Gastroesophageal sphincter (tissue), 3 donors: ENCODE measurements at regions not wholly inside any gene's neighbourhood (a gene's known extent, or its start where the extent isn't known, plus 50 kb on each side); places are given as distances from the start of the nearest gene placed in this dataset.

ENCODE experiments used
- CTCF ChIP-seq, 4 experiments: fragments of 200-600 bp in 2 of 4; fragments of 450-650 bp in 2 of 4; sonication (generic) in 1 of 4; IDR thresholded peaks; one replicate each; pipeline ENCODE4 v1.5.1; 2017 to 2019; ENCODE audit warnings: antibody characterized with exemption in 4 of 4, mild to moderate bottlenecking in 2 of 4, moderate library complexity in 2 of 4
- EP300 ChIP-seq: sonication (generic); formaldehyde crosslinking; IDR thresholded peaks from one replicate; pipeline ENCODE4 v1.6.1; 2017; ENCODE audit warnings: antibody characterized with exemption, mild to moderate bottlenecking
- POLR2A ChIP-seq, 2 donors: fragments of 450-650 bp; IDR thresholded peaks; one replicate each; pipeline ENCODE4 v1.6.1; 2017; ENCODE audit warnings: antibody characterized with exemption in 2 of 2, mild to moderate bottlenecking in 2 of 2, moderate library complexity in 1 of 2
- POLR2AphosphoS5 ChIP-seq: sonication (generic); formaldehyde crosslinking; IDR thresholded peaks from one replicate; pipeline ENCODE4 v1.6.1; 2017; ENCODE audit warnings: antibody characterized with exemption

GRCh38 chr11:33536178-33536577 is 164.4 kb downstream of the C11orf91 start:
- no peak for TF ChIP-seq POLR2AphosphoS5
- TF ChIP-seq CTCF (IDR thresholded peaks at IDR 0.05), result no peak
- no peak for TF ChIP-seq POLR2A (IDR thresholded peaks at IDR 0.05)
- no peak for TF ChIP-seq EP300
